ENCODE measurements at regions not wholly inside any gene's neighbourhood (a gene's known extent, or its start where the extent isn't known, plus 50 kb on each side); places are given as distances from the start of the nearest gene placed in this dataset.

GRCh38 chr21:19326531-19327319 lies 923.1 kb upstream of the TMPRSS15 start:
- intact Hi-C loops (cut with micrococcal nuclease) (no loop called here), dilution Hi-C loops (cut with MboI; ENCODE audit: extremely low pct_ligation_motif_present, low sequenced_read_pairs) (no loop called here)
- no peak for TF ChIP-seq MYC (IDR thresholded peaks at IDR 0.05; ENCODE audit: low read depth, low read length)
- no peak for TF ChIP-seq CTCF (IDR thresholded peaks at IDR 0.05; ENCODE audit: extremely low read depth in 1 of 2, insufficient read depth in 1 of 2, low read depth in 1 of 2, low read length in 2 of 2)
- TF ChIP-seq EZH2 (IDR thresholded peaks at IDR 0.05; ENCODE audit: borderline replicate concordance, low read depth, low read length, severe bottlenecking): no peak
- no peak for TF ChIP-seq JUN (IDR thresholded peaks at IDR 0.05; ENCODE audit: borderline replicate concordance, insufficient read depth, insufficient read length, low read depth)
- no peak for TF ChIP-seq POLR2A (IDR thresholded peaks at IDR 0.05; ENCODE audit: low read depth, low read length)
- TF ChIP-seq FOS (IDR thresholded peaks at IDR 0.05; ENCODE audit: borderline replicate concordance, insufficient read depth, low read length): no peak
- no peak for TF ChIP-seq POLR2AphosphoS5 (IDR thresholded peaks at IDR 0.05; ENCODE audit: insufficient read depth, low read depth, low read length)
- no peak for TF ChIP-seq GATA2 (IDR thresholded peaks at IDR 0.05; ENCODE audit: insufficient read depth, insufficient read length, low read depth, low read length)
- no peak for TF ChIP-seq MAX (IDR thresholded peaks at IDR 0.05; ENCODE audit: insufficient read depth, insufficient read length)
- POLR2A ChIA-PET: no interaction called here
- Histone ChIP-seq H3K4me2 (ENCODE audit: insufficient read depth, low read length) (no peak overlapping the region), H3K4me3 (replicated peaks in 1 of 3; ENCODE audit: insufficient read depth in 1 of 3, low read depth in 1 of 3, low read length in 3 of 3) (no peak overlapping the region), H4K20me1 (replicated peaks; ENCODE audit: control insufficient read depth, extremely low read depth, insufficient read depth, low read length) (no peaks in the 10 kb centered on the region), H3K79me2 (ENCODE audit: control insufficient read depth, insufficient read depth, low read length) (no peaks in the 10 kb centered on the region), H3K9ac (replicated peaks; ENCODE audit: extremely low read depth, insufficient read depth, low read length) (no peak overlapping the region), H3K9me1 (replicated peaks; ENCODE audit: control insufficient read depth, extremely low read depth, insufficient read depth, low read length) (no peaks in the 10 kb centered on the region), H3K27ac (ENCODE audit: insufficient read depth, low read depth, low read length) (no peak overlapping the region), H3K36me3 (ENCODE audit: control insufficient read depth in 2 of 2, extremely low read depth in 1 of 2, insufficient read depth in 2 of 2, low read length in 2 of 2) (no peaks in the 10 kb centered on the region), H2AFZ (ENCODE audit: low read depth, low read length) (no peak overlapping the region), H3K27me3 (ENCODE audit: control insufficient read depth in 2 of 2, insufficient read depth in 2 of 2, low read length in 2 of 2) (no peaks in the 10 kb centered on the region), H3K4me1 (ENCODE audit: control insufficient read depth, extremely low read depth, insufficient read depth, low read length) (no peaks in the 10 kb centered on the region), H3K9me3 (replicated peaks; ENCODE audit: control insufficient read depth, insufficient read depth, low read length) (no peaks in the 10 kb centered on the region)
- CTCF ChIA-PET: no interaction called here
- DNase-seq (ENCODE audit: low read depth, low spot score) (no peak), FAIRE-seq (no peak)
- no TSS peak for BruUV-seq (replicated peaks)

Measured in endothelial cell of umbilical vein (primary cell).